OCI-LY3 (cell line): ENCODE measurements at regions not wholly inside any gene's neighbourhood (a gene's known extent, or its start where the extent isn't known, plus 50 kb on each side); places are given as distances from the start of the nearest gene placed in this dataset.

Experiments used
- H2AFZ ChIP-seq: fragments of 200-600, 300-600 bp; shearing (Covaris generic); 2 replicates; pipeline ENCODE4 v1.6.0; 2014; ENCODE audit warnings: antibody characterized with exemption, low read depth, low read length
- H3K27ac ChIP-seq: fragments of 200-600, 300-600 bp; sonication (generic); 2 replicates; pipeline ENCODE4 v1.5.1; 2014; ENCODE audit warnings: mild to moderate bottlenecking, low read length, moderate library complexity, mixed read lengths
- H3K27me3 ChIP-seq: fragments of 200-600, 300-600 bp; sonication (generic); 2 replicates; pipeline ENCODE4 v1.6.1; 2014; ENCODE audit warnings: low read depth, low read length, mixed read lengths
- H3K36me3 ChIP-seq: fragments of 200-600, 300-600 bp; sonication (generic); replicated peaks from 2 replicates; pipeline ENCODE3; 2014; ENCODE audit warnings: low read depth, low read length, mixed read lengths
- H3K4me1 ChIP-seq: fragments of 300-600, 200-600 bp; sonication (generic); 2 replicates; pipeline ENCODE4 v1.6.1; 2014; ENCODE audit warnings: low read length, mixed read lengths
- H3K4me2 ChIP-seq: fragments of 200-600, 300-600 bp; sonication (generic); 2 replicates; pipeline ENCODE4 v1.6.1; 2014; ENCODE audit warnings: low read length, mixed read lengths
- H3K4me3 ChIP-seq: fragments of 300-600, 200-600 bp; sonication (generic); 2 replicates; pipeline ENCODE4 v1.5.1; 2014; ENCODE audit warnings: antibody characterized with exemption, mild to moderate bottlenecking, low read length, moderate library complexity
- H3K79me2 ChIP-seq: fragments of 300-600, 200-600 bp; shearing (Covaris generic); 2 replicates; pipeline ENCODE4 v1.6.1; 2014; ENCODE audit warnings: mild to moderate bottlenecking, low read length, mixed read lengths
- H3K9ac ChIP-seq: fragments of 300-600, 200-600 bp; shearing (Covaris generic); 2 replicates; pipeline ENCODE4 v1.6.0; 2014; ENCODE audit warnings: mild to moderate bottlenecking, low read length, moderate library complexity
- H3K9me3 ChIP-seq: fragments of 200-600, 300-600 bp; shearing (Covaris generic); 2 replicates; pipeline ENCODE4 v1.6.1; 2014; ENCODE audit warnings: low read length, mixed read lengths; ENCODE audit not compliant: insufficient read depth
- H4K20me1 ChIP-seq: fragments of 200-600, 300-600 bp; sonication (generic); 2 replicates; pipeline ENCODE4 v1.6.1; 2016; ENCODE audit warnings: low read length, mixed read lengths; ENCODE audit not compliant: insufficient read depth
- CTCF ChIP-seq: fragments of 200-600, 300-600 bp; sonication (generic); IDR thresholded peaks from 2 replicates; pipeline ENCODE4 v1.5.1; 2014; ENCODE audit warnings: antibody characterized with exemption, low read length, low read depth
- EZH2phosphoT487 ChIP-seq: fragments of 200-600 bp; shearing (Covaris generic); IDR thresholded peaks from 2 replicates; pipeline ENCODE4 v1.6.1; 2018; ENCODE audit warnings: antibody characterized with exemption, mixed run types, low read depth

GRCh38 chr5:119785057-119785456, 155.7 kb downstream of the FAM170A start:
- H4K20me1 ChIP-seq: no peaks in the 10 kb centered on the region
- H3K4me3 ChIP-seq: no peak overlapping the region
- TF ChIP-seq CTCF (no peak), EZH2phosphoT487 (no peak)
- no peaks in the 10 kb centered on the region for H3K9me3 ChIP-seq
- no peaks in the 10 kb centered on the region for H3K27me3 ChIP-seq
- H3K9ac ChIP-seq: no peak overlapping the region
- no peak overlapping the region for H3K4me2 ChIP-seq
- H3K79me2 ChIP-seq: no peaks in the 10 kb centered on the region
- no peaks in the 10 kb centered on the region for H3K36me3 ChIP-seq
- no peak overlapping the region for H2AFZ ChIP-seq
- no peaks in the 10 kb centered on the region for H3K4me1 ChIP-seq
- H3K27ac ChIP-seq: no peak overlapping the region

- H2AFZ ChIP-seq: peak overlapping the region; percentile 58; the same call in 1 of the 2 replicates
- no peaks in the 10 kb centered on the region for H3K9me3 ChIP-seq
- H3K36me3 ChIP-seq: no peaks in the 10 kb centered on the region
- no peak overlapping the region for H3K4me3 ChIP-seq
- no peaks in the 10 kb centered on the region for H3K4me1 ChIP-seq
- H3K27me3 ChIP-seq: no peaks in the 10 kb centered on the region
- no peak overlapping the region for H3K27ac ChIP-seq
- no peaks in the 10 kb centered on the region for H4K20me1 ChIP-seq
- H3K79me2 ChIP-seq: no peaks in the 10 kb centered on the region
- H3K9ac ChIP-seq: no peak overlapping the region
- no peak overlapping the region for H3K4me2 ChIP-seq
- TF ChIP-seq CTCF (no peak), EZH2phosphoT487 (no peak)
Observed at GRCh38 chr5:119789406-119790117, 160.2 kb downstream of the FAM170A start.

GRCh38 chr5:119792161-119792799, 162.9 kb downstream of the FAM170A start:
- no peak overlapping the region for H3K4me3 ChIP-seq
- TF ChIP-seq EZH2phosphoT487: no peak
- H2AFZ ChIP-seq: no peak overlapping the region
- H3K27me3 ChIP-seq: no peaks in the 10 kb centered on the region
- no peaks in the 10 kb centered on the region for H3K4me1 ChIP-seq
- no peaks in the 10 kb centered on the region for H4K20me1 ChIP-seq
- no peaks in the 10 kb centered on the region for H3K36me3 ChIP-seq
- no peak overlapping the region for H3K9ac ChIP-seq
- H3K27ac ChIP-seq: no peak overlapping the region
- H3K4me2 ChIP-seq: no peak overlapping the region
- no peaks in the 10 kb centered on the region for H3K79me2 ChIP-seq
- no peaks in the 10 kb centered on the region for H3K9me3 ChIP-seq

GRCh38 chr5:119795768-119796167, 166.4 kb downstream of the FAM170A start:
- Histone ChIP-seq H3K4me1 (no peaks in the 10 kb centered on the region), H3K4me3 (no peak overlapping the region), H4K20me1 (no peaks in the 10 kb centered on the region), H2AFZ (no peak overlapping the region), H3K9ac (no peak overlapping the region), H3K9me3 (no peaks in the 10 kb centered on the region), H3K36me3 (no peaks in the 10 kb centered on the region), H3K79me2 (no peaks in the 10 kb centered on the region), H3K27me3 (no peaks in the 10 kb centered on the region), H3K4me2 (no peak overlapping the region), H3K27ac (no peak overlapping the region)
- TF ChIP-seq EZH2phosphoT487: no peak
- no peak for TF ChIP-seq CTCF
